ENCODE measurements at regions not wholly inside any gene's neighbourhood (a gene's known extent, or its start where the extent isn't known, plus 50 kb on each side); places are given as distances from the start of the nearest gene placed in this dataset.
A peak's percentile ranks its signal among the peaks of the same experiment; 100 is the strongest.

- no peak for DNase-seq (ENCODE audit: low spot score)
Observed at GRCh38 chr2:172658945-172659344, 76.7 kb upstream of the RAPGEF4 start.

GRCh38 chr2:172662099-172662498, 73.5 kb upstream of the RAPGEF4 start:
- DNase-seq (ENCODE audit: low spot score), result no peak

GRCh38 chr2:172664766-172665165, 70.9 kb upstream of the RAPGEF4 start:
- no peak for DNase-seq (ENCODE audit: low spot score)

GRCh38 chr2:172667581-172668325, 67.9 kb upstream of the RAPGEF4 start:
- DNase-seq (ENCODE audit: low spot score), result peak; percentile 28

- DNase-seq (ENCODE audit: low spot score), result no peak
Observed at GRCh38 chr2:172671501-172671900, 64.1 kb upstream of the RAPGEF4 start.

- DNase-seq (ENCODE audit: low spot score), result peak; percentile 48
Observed at GRCh38 chr2:172672114-172672513, 63.5 kb upstream of the RAPGEF4 start.

GRCh38 chr2:172673056-172673683, 62.5 kb upstream of the RAPGEF4 start:
- DNase-seq (ENCODE audit: low spot score), result no peak

- DNase-seq (ENCODE audit: low spot score), result no peak
Observed at GRCh38 chr2:172674034-172674967, 61.3 kb upstream of the RAPGEF4 start.

GRCh38 chr2:172674968-172675303, 60.7 kb upstream of the RAPGEF4 start:
- no peak for DNase-seq (ENCODE audit: low spot score)

- no peak for DNase-seq (ENCODE audit: low spot score)
Observed at GRCh38 chr2:172677363-172677762, 58.3 kb upstream of the RAPGEF4 start.

- no peak for DNase-seq (ENCODE audit: low spot score)
Observed at GRCh38 chr2:172680436-172681068, 55.1 kb upstream of the RAPGEF4 start.

GRCh38 chr2:172685467-172685866, 50.2 kb upstream of the RAPGEF4 start:
- no peak for DNase-seq (ENCODE audit: low spot score)

Data from AG08396 (cell line).